ENCODE measurements at regions not wholly inside any gene's neighbourhood (a gene's known extent, or its start where the extent isn't known, plus 50 kb on each side); places are given as distances from the start of the nearest gene placed in this dataset.

DNA sequence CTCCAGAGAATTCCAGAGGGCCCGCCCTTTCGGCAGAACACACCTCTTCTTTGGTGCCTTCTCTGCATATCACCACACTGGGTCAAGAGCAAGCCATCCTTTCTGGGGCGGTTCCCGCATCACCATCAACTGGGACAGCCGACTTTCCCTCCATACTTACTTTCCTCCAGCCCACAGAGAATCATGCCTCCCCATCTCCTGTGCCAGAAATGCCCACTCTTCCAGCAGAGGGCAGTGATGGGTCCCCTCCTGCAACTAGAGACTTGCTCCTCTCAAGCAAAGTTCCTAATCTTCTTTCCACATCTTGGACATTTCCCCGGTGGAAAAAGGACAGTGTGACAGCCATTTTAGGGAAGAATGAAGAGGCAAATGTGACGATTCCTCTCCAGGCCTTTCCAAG is 157.7 kb downstream of the C11orf91 start:
- CTCF ChIA-PET: interaction anchor here (0.9 to 6.6 kb wide), 2 partner anchors 11 to 200 kb away, joined by 3 to 61 read pairs; no protein-coding TSS in a partner anchor
- Histone ChIP-seq H3K4me2 (replicated peaks; ENCODE audit: low read depth, low read length, poor library complexity, severe bottlenecking) (no peak overlapping the region), H3K4me1 (ENCODE audit: control insufficient read depth in 2 of 2, insufficient read depth in 2 of 2, low read length in 2 of 2) (no peaks in the 10 kb centered on the region), H3K27me3 (replicated peaks in 1 of 4; ENCODE audit: control extremely low read depth in 1 of 4, control insufficient read depth in 3 of 4, insufficient read depth in 4 of 4, low read length in 3 of 4) (peaks cover 0 to 8% (median 3%) of the 10 kb centered on the region in 4 experiments), H4K20me1 (ENCODE audit: control insufficient read depth, insufficient read depth, low read length, poor library complexity, severe bottlenecking) (no peaks in the 10 kb centered on the region), H3K4me3 (ENCODE audit: control extremely low read depth in 1 of 5, extremely low read depth in 1 of 5, insufficient read depth in 1 of 5, low read depth in 2 of 5, low read length in 4 of 5) (no peak overlapping the region), H3K9me3 (ENCODE audit: control extremely low read depth in 1 of 3, control insufficient read depth in 2 of 3, insufficient read depth in 1 of 3, low read length in 2 of 3) (no peaks in the 10 kb centered on the region), H3K36me3 (replicated peaks in 1 of 2; ENCODE audit: control extremely low read depth in 1 of 2, control insufficient read depth in 1 of 2, extremely low read depth in 1 of 2, insufficient read depth in 2 of 2, low read length in 1 of 2) (no peaks in the 10 kb centered on the region), H3K27ac (ENCODE audit: low read length in 2 of 2) (no peak overlapping the region), H2AFZ (ENCODE audit: insufficient read depth, low read depth, low read length, poor library complexity, severe bottlenecking) (no peak overlapping the region), H3K79me2 (ENCODE audit: control insufficient read depth, insufficient read depth, low read length) (no peaks in the 10 kb centered on the region), H3K9ac (ENCODE audit: low read length) (no peak overlapping the region)
- intact Hi-C loops (cut with micrococcal nuclease): loop anchor here (2.0 kb wide), 1 partner anchor 180 kb away; no protein-coding TSS in a partner anchor
- TF ChIP-seq, protein P1, sequence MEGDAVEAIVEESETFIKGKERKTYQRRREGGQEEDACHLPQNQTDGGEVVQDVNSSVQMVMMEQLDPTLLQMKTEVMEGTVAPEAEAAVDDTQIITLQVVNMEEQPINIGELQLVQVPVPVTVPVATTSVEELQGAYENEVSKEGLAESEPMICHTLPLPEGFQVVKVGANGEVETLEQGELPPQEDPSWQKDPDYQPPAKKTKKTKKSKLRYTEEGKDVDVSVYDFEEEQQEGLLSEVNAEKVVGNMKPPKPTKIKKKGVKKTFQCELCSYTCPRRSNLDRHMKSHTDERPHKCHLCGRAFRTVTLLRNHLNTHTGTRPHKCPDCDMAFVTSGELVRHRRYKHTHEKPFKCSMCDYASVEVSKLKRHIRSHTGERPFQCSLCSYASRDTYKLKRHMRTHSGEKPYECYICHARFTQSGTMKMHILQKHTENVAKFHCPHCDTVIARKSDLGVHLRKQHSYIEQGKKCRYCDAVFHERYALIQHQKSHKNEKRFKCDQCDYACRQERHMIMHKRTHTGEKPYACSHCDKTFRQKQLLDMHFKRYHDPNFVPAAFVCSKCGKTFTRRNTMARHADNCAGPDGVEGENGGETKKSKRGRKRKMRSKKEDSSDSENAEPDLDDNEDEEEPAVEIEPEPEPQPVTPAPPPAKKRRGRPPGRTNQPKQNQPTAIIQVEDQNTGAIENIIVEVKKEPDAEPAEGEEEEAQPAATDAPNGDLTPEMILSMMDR (IDR thresholded peaks at IDR 0.05): peak; percentile 64
- no peak for TF ChIP-seq EZH2 (IDR thresholded peaks at IDR 0.05; ENCODE audit: borderline replicate concordance, insufficient read depth, low read depth, low read length, poor library complexity, severe bottlenecking)
- POLR2A ChIA-PET: no interaction called here
- Mint-ChIP-seq H3K9me3 (ENCODE audit: insufficient read depth) (no peaks in the 10 kb centered on the region), H3K27ac (no peak overlapping the region), H3K4me3 (no peak overlapping the region), H3K27me3 (peaks cover 36% of the 10 kb centered on the region), H3K4me1 (no peaks in the 10 kb centered on the region)
- 56% methylated on average over 6 of the region's 7 CpGs for WGBS (ENCODE audit: insufficient coverage)
- no peak for ATAC-seq (ENCODE audit: low read depth)
- DNase-seq: peak; percentile 47

DNA sequence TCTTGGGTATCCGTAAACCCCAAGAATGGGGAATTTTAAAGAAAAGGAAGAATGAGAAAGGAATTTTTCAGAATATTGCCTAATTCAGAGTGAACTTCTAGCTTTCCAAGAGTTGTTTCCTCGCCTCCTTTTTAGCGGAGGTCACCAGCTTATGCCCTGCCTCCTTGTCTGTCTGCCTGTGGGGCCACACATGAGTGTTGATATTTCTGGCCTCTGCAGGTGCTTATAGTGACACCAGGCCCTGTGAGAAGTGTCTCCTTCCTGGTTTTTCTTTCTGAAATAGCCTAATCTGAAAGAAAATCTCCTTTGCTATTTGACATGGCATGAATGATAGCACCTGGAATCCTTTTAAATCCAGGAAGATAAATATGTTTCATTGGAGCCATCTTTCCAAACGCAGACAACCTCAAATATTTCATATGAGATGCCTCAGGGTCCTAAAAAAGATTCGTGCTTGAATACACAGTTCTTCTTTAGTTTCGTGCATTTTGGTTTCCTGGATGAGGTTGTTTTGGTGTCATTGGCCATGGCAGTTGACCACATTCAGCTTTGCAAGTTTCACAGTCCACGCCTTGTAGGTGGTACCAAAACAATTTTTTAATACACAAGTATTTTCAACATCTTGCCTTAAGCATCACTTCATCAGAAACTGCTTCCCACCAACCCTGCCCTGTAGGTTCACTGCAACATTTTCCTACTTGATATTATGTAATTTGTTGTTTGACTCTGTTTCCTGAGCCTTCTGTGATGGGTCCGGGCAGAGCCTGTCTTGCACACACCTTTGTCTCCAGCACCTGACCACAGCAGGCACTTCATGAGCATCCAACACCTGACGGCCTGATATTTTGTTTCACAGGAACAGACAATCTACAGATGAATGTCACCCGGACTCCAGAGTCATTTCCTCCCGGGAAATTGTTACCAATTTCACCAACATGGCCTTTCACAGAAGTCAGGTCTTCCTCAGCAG is 159.4 kb downstream of the C11orf91 start:
- CTCF ChIA-PET: interaction anchor here (6.6 kb wide), 1 partner anchor 202 kb away, joined by 61 read pairs; no protein-coding TSS in a partner anchor
- H2AFZ ChIP-seq (ENCODE audit: insufficient read depth, low read depth, low read length, poor library complexity, severe bottlenecking): no peak overlapping the region
- POLR2A ChIA-PET: no interaction called here
- DNase-seq: no peak
- H3K36me3 ChIP-seq (replicated peaks in 1 of 2; ENCODE audit: control extremely low read depth in 1 of 2, control insufficient read depth in 1 of 2, extremely low read depth in 1 of 2, insufficient read depth in 2 of 2, low read length in 1 of 2): no peaks in the 10 kb centered on the region
- 87% methylated on average over 7 of the region's 11 CpGs for WGBS (ENCODE audit: insufficient coverage)
- H3K27me3 Mint-ChIP-seq: peaks cover 39% of the 10 kb centered on the region
- H3K9me3 ChIP-seq (ENCODE audit: control extremely low read depth in 1 of 3, control insufficient read depth in 2 of 3, insufficient read depth in 1 of 3, low read length in 2 of 3): no peaks in the 10 kb centered on the region
- H3K79me2 ChIP-seq (ENCODE audit: control insufficient read depth, insufficient read depth, low read length): no peaks in the 10 kb centered on the region
- H3K9ac ChIP-seq (ENCODE audit: low read length): no peak overlapping the region
- no peak overlapping the region for H3K27ac Mint-ChIP-seq
- intact Hi-C loops (cut with micrococcal nuclease): no loop called here
- no peaks in the 10 kb centered on the region for H3K4me1 ChIP-seq (ENCODE audit: control insufficient read depth in 2 of 2, insufficient read depth in 2 of 2, low read length in 2 of 2)
- no peaks in the 10 kb centered on the region for H3K9me3 Mint-ChIP-seq (ENCODE audit: insufficient read depth)
- H3K27me3 ChIP-seq (replicated peaks in 1 of 4; ENCODE audit: control extremely low read depth in 1 of 4, control insufficient read depth in 3 of 4, insufficient read depth in 4 of 4, low read length in 3 of 4): peaks cover 0 to 3% (median 3%) of the 10 kb centered on the region in 4 experiments
- no peak overlapping the region for H3K4me2 ChIP-seq (replicated peaks; ENCODE audit: low read depth, low read length, poor library complexity, severe bottlenecking)
- no peak overlapping the region for H3K4me3 ChIP-seq (ENCODE audit: control extremely low read depth in 1 of 5, extremely low read depth in 1 of 5, insufficient read depth in 1 of 5, low read depth in 2 of 5, low read length in 4 of 5)
- no peak for ATAC-seq (ENCODE audit: low read depth)
- no peak for TF ChIP-seq EZH2 (IDR thresholded peaks at IDR 0.05; ENCODE audit: borderline replicate concordance, insufficient read depth, low read depth, low read length, poor library complexity, severe bottlenecking)
- TF ChIP-seq, protein P1 (IDR thresholded peaks at IDR 0.05): no peak
- H3K27ac ChIP-seq (ENCODE audit: low read length in 2 of 2): no peak overlapping the region
- H4K20me1 ChIP-seq (ENCODE audit: control insufficient read depth, insufficient read depth, low read length, poor library complexity, severe bottlenecking): no peaks in the 10 kb centered on the region
- H3K4me3 Mint-ChIP-seq: no peak overlapping the region
- no peaks in the 10 kb centered on the region for H3K4me1 Mint-ChIP-seq

Measured in B cell (primary cell).